H1 (cell line): ENCODE measurements at regions not wholly inside any gene's neighbourhood (a gene's known extent, or its start where the extent isn't known, plus 50 kb on each side); places are given as distances from the start of the nearest gene placed in this dataset.

Experiments used
- CTCF ChIA-PET: fragments of 300-600 bp; sonication (Branson Sonifier 250); formaldehyde crosslinking; loops from one replicate; lab custom pipeline; 2021; ENCODE audit not compliant: partially characterized antibody; lab: Charles Lee
- POLR2A ChIA-PET: fragments of 300-600 bp; sonication (Branson Sonifier 250); formaldehyde crosslinking; loops from one replicate; lab custom pipeline; 2021; ENCODE audit warnings: inconsistent platforms; ENCODE audit not compliant: partially characterized antibody; lab: Charles Lee
- DNase-seq, 2 experiments: peaks; one replicate each; pipeline versions ENCODE4 v3.0.0 to v3.0.0-alpha.2; 2010 to 2022; ENCODE audit warnings: low spot score in 2 of 2, low read depth in 1 of 2, mixed read lengths in 1 of 2
- FAIRE-seq: peaks from 2 replicates; lab custom pipeline; 2011; peaks lifted over from hg19 to GRCh38; lab: Jason Lieb, UNC
- H2AFZ ChIP-seq: 2 replicates; pipeline ENCODE4 v1.8.1; 2012; ENCODE audit warnings: low read length, inconsistent platforms
- H2AK5ac ChIP-seq: 2 replicates; pipeline ENCODE4 v1.6.1; 2013; ENCODE audit warnings: low read depth, low read length
- H2BK120ac ChIP-seq: replicated peaks from 2 replicates; pipeline ENCODE3; 2013; ENCODE audit warnings: low read depth, low read length, inconsistent platforms
- H2BK12ac ChIP-seq: 2 replicates; pipeline ENCODE4 v1.6.1; 2013; ENCODE audit warnings: low read depth, low read length
- H2BK15ac ChIP-seq: 2 replicates; pipeline ENCODE4 v1.6.1; 2013; ENCODE audit warnings: low read length
- H2BK20ac ChIP-seq: 2 replicates; pipeline ENCODE4 v1.6.1; 2013; ENCODE audit warnings: low read length
- H2BK5ac ChIP-seq: 2 replicates; pipeline ENCODE4 v1.6.1; 2013; ENCODE audit warnings: low read depth, low read length
- H3K14ac ChIP-seq: 2 replicates; pipeline ENCODE4 v1.6.1; 2013; ENCODE audit warnings: inconsistent platforms; ENCODE audit not compliant: insufficient read length
- H3K18ac ChIP-seq: 2 replicates; pipeline ENCODE4 v1.6.1; 2013; ENCODE audit warnings: low read length; ENCODE audit errors: extremely low read depth
- H3K23ac ChIP-seq: 2 replicates; pipeline ENCODE4 v1.6.1; 2013; ENCODE audit warnings: inconsistent platforms; ENCODE audit not compliant: insufficient read length
- H3K23me2 ChIP-seq: 2 replicates; pipeline ENCODE4 v1.6.1; 2013; ENCODE audit warnings: low read depth, low read length
- H3K27ac ChIP-seq: 2 replicates; pipeline ENCODE4 v1.6.1; 2011; ENCODE audit warnings: low read depth, low read length, inconsistent platforms
- H3K27me3 ChIP-seq, 4 experiments: replicated peaks in 1 of 4; 1 replicate in 1 of 4; 2 replicates in 3 of 4; pipeline versions ENCODE4 v1.6.1 to v1.8.1; 2011 to 2013; ENCODE audit warnings: low read length in 3 of 4, mild to moderate bottlenecking in 3 of 4, inconsistent platforms in 2 of 4, mixed read lengths in 2 of 4, moderate library complexity in 1 of 4; ENCODE audit not compliant: control insufficient read depth in 3 of 4, insufficient read depth in 3 of 4; ENCODE audit errors: extremely low read depth in 1 of 4
- H3K36me3 ChIP-seq, 4 experiments: 2 replicates each; pipeline versions ENCODE4 v1.6.1 to v1.8.1; 2011 to 2013; ENCODE audit warnings: mild to moderate bottlenecking in 4 of 4, low read length in 3 of 4, moderate library complexity in 2 of 4, control low read depth in 1 of 4, inconsistent platforms in 1 of 4; ENCODE audit not compliant: insufficient read depth in 4 of 4, control insufficient read depth in 2 of 4
- H3K4ac ChIP-seq: replicated peaks from 2 replicates; pipeline ENCODE3; 2013; ENCODE audit warnings: low read length, low read depth, mixed read lengths, inconsistent platforms; ENCODE audit not compliant: insufficient read length
- H3K4me1 ChIP-seq, 4 experiments: replicated peaks in 1 of 4; 1 replicate in 1 of 4; 2 replicates in 3 of 4; pipeline versions ENCODE4 v1.6.1 to v1.8.1; 2011 to 2013; ENCODE audit warnings: low read length in 3 of 4, inconsistent platforms in 2 of 4, mixed read lengths in 1 of 4; ENCODE audit not compliant: insufficient read depth in 4 of 4, control insufficient read depth in 3 of 4
- H3K4me2 ChIP-seq, 2 experiments: 2 replicates each; pipeline versions ENCODE4 v1.6.1 to v1.8.1; 2011 to 2013; ENCODE audit warnings: low read depth in 2 of 2, low read length in 2 of 2, control low read depth in 1 of 2, inconsistent platforms in 1 of 2, mild to moderate bottlenecking in 1 of 2; ENCODE audit not compliant: insufficient read depth in 1 of 2
- H3K4me3 ChIP-seq, 4 experiments: fragments of 200-600, 300-600 bp in 1 of 4; sonication (generic), shearing (Covaris generic), sonication (Bioruptor Twin) in 1 of 4; 2 replicates each; pipeline versions ENCODE4 v1.5.1 to v1.8.1; 2011 to 2016; ENCODE audit warnings: low read length in 4 of 4, low read depth in 3 of 4, control low read depth in 2 of 4, inconsistent platforms in 2 of 4, mild to moderate bottlenecking in 2 of 4, mixed read lengths in 1 of 4, moderate library complexity in 1 of 4; ENCODE audit not compliant: insufficient read depth in 2 of 4; ENCODE audit errors: extremely low read depth in 1 of 4
- H3K56ac ChIP-seq: replicated peaks from 2 replicates; pipeline ENCODE3; 2013; ENCODE audit warnings: low read depth, mild to moderate bottlenecking, mixed read lengths, low read length, inconsistent platforms; ENCODE audit not compliant: insufficient read length
- H3K79me1 ChIP-seq: 2 replicates; pipeline ENCODE4 v1.6.1; 2013; ENCODE audit warnings: low read depth, low read length, control low read depth
- H3K79me2 ChIP-seq, 2 experiments: 2 replicates each; pipeline versions ENCODE4 v1.6.1 to v1.8.1; 2012 to 2013; ENCODE audit warnings: low read length in 2 of 2, mild to moderate bottlenecking in 2 of 2, inconsistent platforms in 1 of 2; ENCODE audit not compliant: insufficient read depth in 2 of 2, control insufficient read depth in 1 of 2
- H3K9ac ChIP-seq, 4 experiments: replicated peaks in 1 of 4; 1 replicate in 1 of 4; 2 replicates in 3 of 4; pipeline versions ENCODE4 v1.6.1 to v1.8.1; 2011 to 2013; ENCODE audit warnings: low read depth in 3 of 4, low read length in 3 of 4, control low read depth in 2 of 4, mild to moderate bottlenecking in 2 of 4, moderate library complexity in 2 of 4, inconsistent platforms in 1 of 4; ENCODE audit errors: extremely low read depth in 1 of 4
- H3K9me3 ChIP-seq, 2 experiments: 2 replicates each; pipeline versions ENCODE4 v1.6.1 to v1.8.1; 2012 to 2013; ENCODE audit warnings: mild to moderate bottlenecking in 2 of 2, moderate library complexity in 2 of 2, control low read depth in 1 of 2, inconsistent platforms in 1 of 2, low read depth in 1 of 2, low read length in 1 of 2, mixed read lengths in 1 of 2; ENCODE audit not compliant: insufficient read depth in 2 of 2
- H4K20me1 ChIP-seq, 2 experiments: replicated peaks in 1 of 2; 2 replicates each; pipeline versions ENCODE3 to v1.8.1; 2011 to 2013; ENCODE audit warnings: inconsistent platforms in 2 of 2, low read length in 2 of 2, mild to moderate bottlenecking in 1 of 2; ENCODE audit not compliant: insufficient read depth in 2 of 2, control insufficient read depth in 1 of 2
- H4K5ac ChIP-seq: 2 replicates; pipeline ENCODE4 v1.6.1; 2013; ENCODE audit warnings: low read length, low read depth, mixed read lengths, inconsistent platforms; ENCODE audit not compliant: insufficient read length
- H4K8ac ChIP-seq: 2 replicates; pipeline ENCODE4 v1.8.0; 2013; ENCODE audit warnings: mild to moderate bottlenecking, moderate library complexity, low read length, inconsistent platforms; ENCODE audit not compliant: insufficient read depth; ENCODE audit errors: extremely low read depth
- H4K91ac ChIP-seq: replicated peaks from 2 replicates; pipeline ENCODE3; 2013; ENCODE audit warnings: low read length, mixed read lengths, inconsistent platforms; ENCODE audit not compliant: insufficient read length
- CBX5 ChIP-seq: fragments of 300-800, 300-1000 bp; sonication (generic); IDR thresholded peaks from 2 replicates; pipeline ENCODE4 v1.7.1; 2016; ENCODE audit warnings: antibody characterized with exemption, low read length, low read depth
- CHD1 ChIP-seq: IDR thresholded peaks from 2 replicates; pipeline ENCODE4 v1.6.1; 2012; ENCODE audit warnings: low read depth, low read length, improper control_type of control experiment
- HDAC6 ChIP-seq: IDR thresholded peaks from one replicate; pipeline ENCODE4 v1.7.1; 2012; ENCODE audit warnings: low read depth, mild to moderate bottlenecking, inconsistent platforms, low read length, moderate library complexity
- WGBS, 2 experiments: shearing (Covaris generic) in 1 of 2; methylation state at CpG; one replicate each; pipeline versions ENCODE4 v1.1.6 to v1.1.7; 2013 to 2015; ENCODE audit warnings: low lambda C conversion rate in 2 of 2, mixed read lengths in 2 of 2, inconsistent platforms in 1 of 2, low coverage in 1 of 2, missing lambda C conversion rate in 1 of 2; ENCODE audit not compliant: insufficient replicate concordance in 2 of 2, insufficient coverage in 1 of 2, insufficient read length in 1 of 2; ENCODE audit errors: extremely low coverage in 1 of 2, missing lambda C conversion rate in 1 of 2; 5-methylcytosine and 5-hydroxymethylcytosine counted together
- TF ChIP-seq, protein P1 (sequence below): IDR thresholded peaks from 2 replicates; pipeline ENCODE4 v1.6.1; 2012; ENCODE audit warnings: inconsistent platforms
- TF ChIP-seq, protein P2 (sequence below): IDR thresholded peaks from 2 replicates; pipeline ENCODE4 v1.6.1; 2012; ENCODE audit warnings: low read length, inconsistent platforms

DNA sequence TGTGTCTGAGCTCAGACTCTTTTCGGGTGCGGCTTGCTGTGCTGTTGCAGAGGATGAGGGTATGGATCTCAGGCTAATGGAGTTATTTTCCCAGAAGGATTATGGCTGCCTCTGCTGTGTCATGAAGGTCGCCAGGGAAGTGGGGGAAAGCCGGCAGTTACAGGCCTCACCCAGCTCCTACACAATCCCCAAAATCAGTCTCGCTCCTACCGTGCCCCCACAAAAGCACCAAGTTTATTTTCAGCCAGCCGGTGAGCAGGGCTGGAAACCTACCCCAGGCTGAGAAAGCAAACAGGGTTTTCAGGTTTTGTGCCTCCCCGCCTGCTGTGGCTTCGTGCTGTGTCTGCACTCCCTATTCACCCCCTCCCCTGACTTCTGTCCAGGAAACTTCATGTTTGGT lies 113.3 kb downstream of the SLC24A2 start:
- no peaks in the 10 kb centered on the region for H3K79me2 ChIP-seq
- no peak overlapping the region for H2AK5ac ChIP-seq
- no peak overlapping the region for H3K14ac ChIP-seq
- no peak overlapping the region for H2BK5ac ChIP-seq
- ChIA-PET CTCF (interaction anchor here (0.6 kb wide), 1 partner anchor 66 kb away, joined by 3 read pairs; no protein-coding TSS in a partner anchor), POLR2A (no interaction called here)
- no peak overlapping the region for H2BK15ac ChIP-seq
- no peak overlapping the region for H3K56ac ChIP-seq
- no peak overlapping the region for H3K4ac ChIP-seq
- WGBS, 2 experiments, result 91% methylated on average over 9 of the region's 9 CpGs; no CpG with 5 or more reads in 1 of the 2 experiments
- no peak overlapping the region for H3K4me3 ChIP-seq
- no peak overlapping the region for H4K8ac ChIP-seq
- 0 out of 7 replicates have a peak, but pooled peaks cover 0 to 3% (median 0%) of the 10 kb centered on the region in 4 experiments for H3K4me1 ChIP-seq
- H3K27ac ChIP-seq, result no peak overlapping the region
- H3K9me3 ChIP-seq, result no peaks in the 10 kb centered on the region
- H4K91ac ChIP-seq, result no peak overlapping the region
- no peak overlapping the region for H3K9ac ChIP-seq
- FAIRE-seq (no peak), DNase-seq (no peak)
- H3K4me2 ChIP-seq, result no peak overlapping the region
- no peak overlapping the region for H3K18ac ChIP-seq
- no peaks in the 10 kb centered on the region for H3K27me3 ChIP-seq
- no peaks in the 10 kb centered on the region; the same call in 1 of the 2 replicates for H3K23me2 ChIP-seq
- no peak overlapping the region for H2AFZ ChIP-seq
- no peak overlapping the region for H3K23ac ChIP-seq
- no peaks in the 10 kb centered on the region for H3K36me3 ChIP-seq
- H4K5ac ChIP-seq, result no peak overlapping the region
- no peak overlapping the region for H2BK120ac ChIP-seq
- H2BK20ac ChIP-seq, result no peak overlapping the region
- no peaks in the 10 kb centered on the region; the same call in 1 of the 2 replicates for H3K79me1 ChIP-seq
- no peak overlapping the region for H2BK12ac ChIP-seq
- no peaks in the 10 kb centered on the region for H4K20me1 ChIP-seq
- TF ChIP-seq CBX5, result no peak
- TF ChIP-seq, protein P1, sequence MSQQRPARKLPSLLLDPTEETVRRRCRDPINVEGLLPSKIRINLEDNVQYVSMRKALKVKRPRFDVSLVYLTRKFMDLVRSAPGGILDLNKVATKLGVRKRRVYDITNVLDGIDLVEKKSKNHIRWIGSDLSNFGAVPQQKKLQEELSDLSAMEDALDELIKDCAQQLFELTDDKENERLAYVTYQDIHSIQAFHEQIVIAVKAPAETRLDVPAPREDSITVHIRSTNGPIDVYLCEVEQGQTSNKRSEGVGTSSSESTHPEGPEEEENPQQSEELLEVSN, result no peak
- no peak for TF ChIP-seq HDAC6
- TF ChIP-seq CHD1, result no peak
- TF ChIP-seq, protein P2, sequence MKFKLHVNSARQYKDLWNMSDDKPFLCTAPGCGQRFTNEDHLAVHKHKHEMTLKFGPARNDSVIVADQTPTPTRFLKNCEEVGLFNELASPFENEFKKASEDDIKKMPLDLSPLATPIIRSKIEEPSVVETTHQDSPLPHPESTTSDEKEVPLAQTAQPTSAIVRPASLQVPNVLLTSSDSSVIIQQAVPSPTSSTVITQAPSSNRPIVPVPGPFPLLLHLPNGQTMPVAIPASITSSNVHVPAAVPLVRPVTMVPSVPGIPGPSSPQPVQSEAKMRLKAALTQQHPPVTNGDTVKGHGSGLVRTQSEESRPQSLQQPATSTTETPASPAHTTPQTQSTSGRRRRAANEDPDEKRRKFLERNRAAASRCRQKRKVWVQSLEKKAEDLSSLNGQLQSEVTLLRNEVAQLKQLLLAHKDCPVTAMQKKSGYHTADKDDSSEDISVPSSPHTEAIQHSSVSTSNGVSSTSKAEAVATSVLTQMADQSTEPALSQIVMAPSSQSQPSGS, result no peak
